ENCODE measurements at regions not wholly inside any gene's neighbourhood (a gene's known extent, or its start where the extent isn't known, plus 50 kb on each side); places are given as distances from the start of the nearest gene placed in this dataset.

DNA sequence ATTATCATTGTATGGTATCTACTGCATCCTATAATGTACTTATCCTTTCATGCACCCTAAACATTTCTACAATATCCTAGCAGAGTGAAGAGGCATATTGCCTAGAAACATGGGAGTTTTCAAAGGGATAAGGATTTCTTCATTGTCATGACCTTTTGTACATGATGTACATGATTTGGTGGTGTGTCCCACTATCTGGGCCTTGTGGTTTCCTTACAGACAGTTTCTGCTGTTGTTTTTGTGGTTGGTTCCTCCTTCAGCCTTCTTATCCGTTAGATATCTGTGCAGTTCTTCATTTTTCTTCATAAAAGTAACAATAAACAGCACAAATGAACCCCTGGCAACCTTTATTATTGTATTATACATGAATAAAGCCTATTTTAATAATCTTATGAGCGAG is 70.4 kb upstream of the BACH1 start:
- DNase-seq (ENCODE audit: low read depth), result peak; percentile 66
- TF ChIP-seq MYC (IDR thresholded peaks at IDR 0.05; ENCODE audit: low read depth, low read length) (no peak), POLR2A (IDR thresholded peaks at IDR 0.05; ENCODE audit: extremely low read depth, insufficient read length) (no peak)
- TF ChIP-seq, protein P1, sequence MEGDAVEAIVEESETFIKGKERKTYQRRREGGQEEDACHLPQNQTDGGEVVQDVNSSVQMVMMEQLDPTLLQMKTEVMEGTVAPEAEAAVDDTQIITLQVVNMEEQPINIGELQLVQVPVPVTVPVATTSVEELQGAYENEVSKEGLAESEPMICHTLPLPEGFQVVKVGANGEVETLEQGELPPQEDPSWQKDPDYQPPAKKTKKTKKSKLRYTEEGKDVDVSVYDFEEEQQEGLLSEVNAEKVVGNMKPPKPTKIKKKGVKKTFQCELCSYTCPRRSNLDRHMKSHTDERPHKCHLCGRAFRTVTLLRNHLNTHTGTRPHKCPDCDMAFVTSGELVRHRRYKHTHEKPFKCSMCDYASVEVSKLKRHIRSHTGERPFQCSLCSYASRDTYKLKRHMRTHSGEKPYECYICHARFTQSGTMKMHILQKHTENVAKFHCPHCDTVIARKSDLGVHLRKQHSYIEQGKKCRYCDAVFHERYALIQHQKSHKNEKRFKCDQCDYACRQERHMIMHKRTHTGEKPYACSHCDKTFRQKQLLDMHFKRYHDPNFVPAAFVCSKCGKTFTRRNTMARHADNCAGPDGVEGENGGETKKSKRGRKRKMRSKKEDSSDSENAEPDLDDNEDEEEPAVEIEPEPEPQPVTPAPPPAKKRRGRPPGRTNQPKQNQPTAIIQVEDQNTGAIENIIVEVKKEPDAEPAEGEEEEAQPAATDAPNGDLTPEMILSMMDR (IDR thresholded peaks at IDR 0.05; ENCODE audit: low read depth, low read length), result no peak
- TF ChIP-seq, protein P2, sequence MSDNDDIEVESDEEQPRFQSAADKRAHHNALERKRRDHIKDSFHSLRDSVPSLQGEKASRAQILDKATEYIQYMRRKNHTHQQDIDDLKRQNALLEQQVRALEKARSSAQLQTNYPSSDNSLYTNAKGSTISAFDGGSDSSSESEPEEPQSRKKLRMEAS (IDR thresholded peaks at IDR 0.05; ENCODE audit: low read depth, low read length), result no peak
- H3K4me3 ChIP-seq (ENCODE audit: low read depth, low read length), result no peak overlapping the region

DNA sequence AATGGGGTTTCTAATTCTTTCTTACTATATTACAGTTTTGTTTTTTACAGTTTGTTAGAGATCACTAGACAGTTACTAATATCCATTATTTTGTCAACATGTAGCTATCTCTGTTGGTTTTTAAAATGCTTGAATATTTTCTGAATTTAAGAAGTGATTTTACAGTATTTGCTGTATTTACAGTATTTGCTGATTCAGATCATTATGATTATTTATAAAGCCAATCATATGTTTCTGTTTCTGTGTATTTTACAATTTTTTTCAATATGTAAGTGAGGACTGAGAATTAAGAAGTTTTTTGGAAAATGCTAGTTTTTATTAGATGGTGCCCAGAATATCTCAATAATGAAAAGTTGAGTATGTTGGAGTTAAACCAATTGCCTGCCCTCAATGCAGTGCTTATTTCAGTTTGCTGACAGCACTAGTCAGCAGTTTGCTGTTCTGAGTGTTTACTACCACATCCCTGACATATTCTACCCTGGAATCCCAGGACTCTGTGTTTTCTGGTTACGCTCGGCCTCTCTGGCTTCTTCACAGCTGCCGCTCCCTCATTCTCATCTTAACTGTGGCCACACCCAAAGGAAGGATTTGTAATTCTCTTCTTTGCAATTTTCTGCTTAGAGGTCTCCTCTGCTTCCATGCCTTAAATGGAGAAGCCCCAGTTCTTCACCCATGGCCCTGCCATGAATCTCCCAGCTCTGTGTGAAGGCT is 68.0 kb upstream of the BACH1 start:
- TF ChIP-seq, protein P2 (IDR thresholded peaks at IDR 0.05; ENCODE audit: low read depth, low read length), result no peak
- no peak for TF ChIP-seq POLR2A (IDR thresholded peaks at IDR 0.05; ENCODE audit: extremely low read depth, insufficient read length)
- TF ChIP-seq, protein P1 (IDR thresholded peaks at IDR 0.05; ENCODE audit: low read depth, low read length), result no peak
- no peak for TF ChIP-seq MYC (IDR thresholded peaks at IDR 0.05; ENCODE audit: low read depth, low read length)
- no peak for DNase-seq (ENCODE audit: low read depth)
- H3K4me3 ChIP-seq (ENCODE audit: low read depth, low read length), result no peak overlapping the region

DNA sequence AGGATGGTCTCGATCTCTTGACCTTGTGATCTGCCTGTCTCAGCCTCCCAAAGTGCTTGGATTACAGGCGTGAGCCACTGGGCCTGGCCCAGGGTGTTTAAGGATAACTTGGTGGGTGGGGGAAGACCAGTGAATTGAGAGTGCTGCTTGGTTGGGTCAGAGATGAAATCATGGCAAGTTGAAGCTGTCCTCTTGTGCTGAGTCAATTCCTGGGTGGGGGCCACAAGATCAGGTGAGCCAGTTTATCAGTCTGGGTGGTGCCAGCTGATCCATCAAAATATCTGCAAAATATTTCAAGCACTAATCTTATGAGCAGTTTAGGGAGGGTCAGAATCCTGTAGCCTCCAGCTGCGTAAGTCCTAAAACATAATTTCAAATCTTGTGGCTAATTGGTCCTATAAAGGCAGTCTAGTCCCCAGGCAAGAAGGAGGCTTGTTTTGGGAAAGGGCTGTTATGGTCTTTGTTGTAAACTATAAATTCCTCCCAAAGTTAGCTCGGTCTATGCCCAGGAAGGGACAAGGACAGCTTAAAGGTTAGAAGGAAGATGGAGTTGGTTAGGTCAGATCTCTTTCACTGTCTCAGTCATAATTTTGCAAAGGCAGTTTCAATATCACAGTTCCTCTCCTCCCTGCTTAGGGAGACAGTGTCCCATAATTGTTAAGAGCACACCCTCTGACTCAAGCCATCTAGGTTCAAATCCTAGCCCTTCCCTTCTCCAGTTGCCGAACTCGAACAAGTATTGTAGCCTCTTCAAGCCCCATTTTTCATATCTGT is 66.8 kb upstream of the BACH1 start:
- DNase-seq (ENCODE audit: low read depth), result no peak
- H3K4me3 ChIP-seq (ENCODE audit: low read depth, low read length), result no peak overlapping the region
- TF ChIP-seq, protein P1 (IDR thresholded peaks at IDR 0.05; ENCODE audit: low read depth, low read length), result no peak
- no peak for TF ChIP-seq POLR2A (IDR thresholded peaks at IDR 0.05; ENCODE audit: extremely low read depth, insufficient read length)
- TF ChIP-seq, protein P2 (IDR thresholded peaks at IDR 0.05; ENCODE audit: low read depth, low read length), result no peak
- no peak for TF ChIP-seq MYC (IDR thresholded peaks at IDR 0.05; ENCODE audit: low read depth, low read length)

DNA sequence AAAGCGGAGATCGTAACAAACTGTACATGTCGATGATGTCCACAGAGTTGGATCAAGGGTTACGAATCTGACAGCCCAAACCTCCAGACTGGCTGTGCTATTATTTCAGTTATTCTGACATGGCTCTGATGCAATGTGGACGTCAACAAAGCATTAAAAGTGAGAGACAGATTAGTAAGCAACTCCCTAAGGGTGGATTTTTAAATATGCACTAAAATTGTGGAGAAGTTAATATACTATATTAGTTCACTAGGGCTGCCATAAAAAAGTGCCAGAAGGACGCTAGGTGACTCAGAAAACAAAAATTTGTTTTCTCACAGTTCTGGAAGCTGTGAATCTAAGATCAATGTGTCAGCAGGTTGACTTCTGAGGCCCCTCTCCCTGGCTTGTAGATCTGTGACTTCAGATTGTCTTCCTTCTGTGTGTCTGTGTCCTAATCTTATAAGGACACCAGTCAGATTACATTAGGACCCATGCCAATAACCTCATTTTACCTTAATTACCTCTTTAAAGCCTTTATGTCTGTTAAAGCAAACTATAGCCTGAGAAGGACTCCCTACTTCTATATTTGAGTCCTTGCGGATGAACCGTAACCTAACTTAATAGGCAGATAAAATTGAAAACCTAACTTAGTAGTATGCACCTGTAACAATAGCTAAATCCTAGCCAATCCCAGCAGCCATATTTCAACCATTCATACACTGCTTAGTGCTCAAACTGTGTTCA is 66.0 kb upstream of the BACH1 start:
- no peak for DNase-seq (ENCODE audit: low read depth)
- H3K4me3 ChIP-seq (ENCODE audit: low read depth, low read length), result no peak overlapping the region
- TF ChIP-seq MYC (IDR thresholded peaks at IDR 0.05; ENCODE audit: low read depth, low read length) (no peak), POLR2A (IDR thresholded peaks at IDR 0.05; ENCODE audit: extremely low read depth, insufficient read length) (no peak)
- TF ChIP-seq, protein P2 (IDR thresholded peaks at IDR 0.05; ENCODE audit: low read depth, low read length), result no peak
- TF ChIP-seq, protein P1 (IDR thresholded peaks at IDR 0.05; ENCODE audit: low read depth, low read length), result no peak

DNA sequence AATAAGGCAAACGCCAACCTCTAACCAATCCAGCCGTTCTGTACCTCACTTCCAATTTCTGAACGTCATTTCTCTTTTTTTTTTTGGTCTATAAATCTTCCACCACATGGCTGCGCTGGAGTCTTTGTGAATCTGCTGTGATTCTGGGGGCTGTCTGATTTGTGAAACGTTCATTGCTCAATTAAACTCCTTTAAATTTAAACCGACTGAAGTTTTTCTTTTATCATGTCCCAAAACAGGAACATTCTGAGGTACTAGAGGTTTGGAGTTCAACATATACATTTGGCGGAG is 65.5 kb upstream of the BACH1 start:
- no peak overlapping the region for H3K4me3 ChIP-seq (ENCODE audit: low read depth, low read length)
- TF ChIP-seq POLR2A (IDR thresholded peaks at IDR 0.05; ENCODE audit: extremely low read depth, insufficient read length) (no peak), MYC (IDR thresholded peaks at IDR 0.05; ENCODE audit: low read depth, low read length) (no peak)
- TF ChIP-seq, protein P1 (IDR thresholded peaks at IDR 0.05; ENCODE audit: low read depth, low read length), result no peak
- TF ChIP-seq, protein P2 (IDR thresholded peaks at IDR 0.05; ENCODE audit: low read depth, low read length), result no peak
- peak; percentile 32 for DNase-seq (ENCODE audit: low read depth)
